Stimulated activated CD8-positive, alpha-beta memory T cell treated with anti-CD3 and anti-CD28 coated beads, Interleukin-4, amount 100 ng/mL, for 1 hour (primary cell): ENCODE measurements at regions not wholly inside any gene's neighbourhood (a gene's known extent, or its start where the extent isn't known, plus 50 kb on each side); places are given as distances from the start of the nearest gene placed in this dataset.
"Not testable (repeated sequence)": the region's sequence is repeated elsewhere in the genome, so short reads cannot be mapped to it uniquely, and the experiment has no call there.

ENCODE experiments used
- DNase-seq, 2 donors: peaks; one replicate each; pipeline ENCODE4 v3.0.0-alpha.2; 2020; ENCODE audit warnings: low read depth in 2 of 2, low spot score in 1 of 2

DNA sequence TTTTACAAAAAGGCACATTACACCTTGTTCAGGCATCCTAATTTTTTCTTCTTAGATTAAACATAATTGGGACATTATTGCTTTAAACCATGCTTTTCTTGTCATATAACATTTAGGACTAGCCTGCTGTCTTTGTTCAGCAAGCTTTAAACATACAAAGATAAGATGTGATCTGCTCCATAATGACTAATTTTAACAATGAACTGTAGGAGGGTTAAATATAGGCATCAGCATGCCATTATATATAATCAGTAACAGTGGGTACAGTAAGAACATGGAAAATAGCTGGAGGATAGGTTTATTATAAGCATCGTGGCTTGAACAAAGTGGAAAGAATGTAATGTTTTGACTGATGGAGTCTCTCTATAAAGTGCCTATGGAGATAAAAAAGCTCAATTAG, 661.7 kb downstream of the SLITRK6 start:
- DNase-seq: no peak

GRCh38 chr13:85132986-85133385, 666.2 kb downstream of the SLITRK6 start:
- DNase-seq: no peak

DNA sequence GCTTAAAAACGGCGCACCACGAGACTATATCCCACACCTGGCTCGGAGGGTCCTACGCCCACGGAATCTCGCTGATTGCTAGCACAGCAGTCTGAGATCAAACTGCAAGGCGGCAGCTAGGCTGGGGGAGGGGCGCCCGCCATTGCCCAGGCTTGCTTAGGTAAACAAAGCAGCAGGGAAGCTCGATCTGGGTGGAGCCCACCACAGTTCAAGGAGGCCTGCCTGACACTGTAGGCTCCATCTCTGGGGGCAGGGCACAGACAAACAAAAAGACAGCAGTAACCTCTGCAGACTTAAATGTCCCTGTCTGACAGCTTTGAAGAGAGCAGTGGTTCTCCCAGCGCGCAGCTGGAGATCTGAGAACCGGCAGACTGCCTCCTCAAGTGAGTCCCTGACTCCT, 675.7 kb downstream of the SLITRK6 start:
- DNase-seq: not testable (repeated sequence)

DNA sequence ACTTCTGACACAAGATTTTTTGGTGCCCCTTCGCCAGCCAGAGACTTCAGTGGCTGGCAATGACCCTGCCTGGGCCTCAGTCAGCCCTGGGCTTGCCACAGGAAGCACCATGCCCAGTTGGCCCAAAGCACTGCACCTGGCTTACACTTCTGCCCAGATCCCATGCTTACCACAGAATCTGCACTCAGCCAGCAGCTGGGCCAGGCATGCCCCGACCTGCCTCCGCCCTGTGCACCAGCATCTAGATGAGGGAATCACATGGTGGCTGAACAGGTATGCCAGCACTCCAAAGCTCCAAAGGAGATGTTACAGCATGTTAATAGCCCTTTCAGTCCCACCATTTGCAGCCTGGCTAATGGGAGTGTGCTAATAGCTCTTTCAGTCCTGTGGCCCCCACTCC, 690.9 kb downstream of the SLITRK6 start:
- no peak for DNase-seq

DNA sequence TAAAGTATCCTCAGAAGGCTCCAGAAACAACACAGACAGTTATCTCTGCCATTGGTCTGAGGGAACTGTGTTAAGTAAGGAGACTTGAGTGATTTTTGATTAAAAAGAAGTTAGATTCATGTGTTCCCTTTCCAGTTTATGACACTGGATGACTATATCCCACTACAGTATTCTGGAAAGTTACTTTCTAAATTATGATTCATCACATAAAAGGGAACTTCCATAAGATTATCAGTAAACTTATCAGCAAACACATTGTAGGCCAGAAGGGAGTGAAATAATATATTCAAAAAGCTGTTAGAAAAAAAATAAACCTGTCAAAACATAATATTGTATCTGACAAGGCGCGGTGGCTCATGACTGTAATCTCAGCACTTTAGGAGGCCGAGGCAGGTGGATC, 700.0 kb downstream of the SLITRK6 start:
- no peak for DNase-seq

- DNase-seq: no peak
Observed at GRCh38 chr13:85095418-85096272, 703.6 kb downstream of the SLITRK6 start.

DNA sequence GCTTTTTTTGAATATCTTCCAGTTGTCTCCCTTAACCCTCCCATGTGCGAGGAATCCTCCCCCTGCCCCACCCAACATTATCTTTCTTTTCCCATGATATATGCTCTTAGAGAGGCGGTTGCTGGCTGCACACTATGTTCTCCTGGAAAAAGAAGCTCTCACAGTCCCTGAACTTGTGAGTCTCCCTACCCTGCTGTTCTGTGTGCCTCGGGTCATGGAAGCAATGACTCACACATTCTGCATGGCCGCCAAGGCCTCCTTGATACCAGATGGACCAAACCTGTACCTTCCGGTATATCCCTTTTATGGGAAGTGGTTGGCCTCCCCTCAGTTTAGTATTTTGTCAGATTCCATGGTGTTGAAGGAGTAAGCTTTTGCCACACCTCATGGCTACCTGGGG, 705.4 kb downstream of the SLITRK6 start:
- no peak for DNase-seq

DNA sequence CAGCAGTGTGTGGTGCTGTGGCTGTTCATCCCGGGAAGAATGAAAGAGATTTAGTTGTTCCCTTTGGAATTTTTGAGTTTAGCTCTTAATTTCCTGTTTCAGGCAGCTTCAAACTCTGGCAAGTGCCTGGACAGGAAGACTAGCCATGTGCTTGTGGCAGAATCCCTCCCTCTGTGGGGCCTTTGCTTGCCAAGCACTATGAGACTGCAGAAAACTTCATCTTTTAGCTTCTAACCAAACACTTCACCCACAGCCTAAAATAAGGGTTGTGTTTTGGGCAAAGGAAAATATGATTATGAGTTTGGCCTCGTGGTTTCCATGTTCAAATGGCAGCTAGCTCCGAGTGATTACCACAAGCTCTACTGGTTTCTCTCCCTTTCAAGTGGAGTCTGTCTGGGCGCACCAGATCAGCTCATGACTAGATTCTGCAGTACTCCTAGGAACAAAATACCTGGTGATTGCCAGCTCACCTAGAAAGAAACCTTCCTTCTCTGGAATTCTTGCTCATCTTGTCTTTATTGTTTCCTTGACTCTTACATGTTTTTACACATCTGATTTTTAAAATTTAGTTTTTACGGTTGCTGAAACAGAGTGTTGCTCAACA, 707.5 kb downstream of the SLITRK6 start:
- DNase-seq: no peak

DNA sequence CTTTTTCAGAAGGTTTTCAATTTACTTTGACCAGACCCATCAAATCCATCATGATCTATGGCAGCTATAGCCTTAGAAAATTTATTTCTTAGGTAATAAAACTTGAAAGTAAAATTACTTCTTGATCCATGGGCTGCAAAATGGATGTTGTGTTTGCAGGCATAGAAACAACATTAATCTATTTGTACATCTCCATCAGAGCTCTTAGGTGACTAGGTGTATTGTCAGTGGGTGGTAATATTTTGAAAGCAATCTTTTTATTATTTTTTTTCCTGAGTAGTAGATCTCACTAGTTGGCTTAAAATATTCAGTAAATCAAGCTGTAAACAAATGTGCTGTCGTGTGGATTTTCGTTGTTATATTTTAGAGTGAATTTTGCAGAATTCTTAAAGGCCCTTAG, 710.0 kb downstream of the SLITRK6 start:
- no peak for DNase-seq

DNA sequence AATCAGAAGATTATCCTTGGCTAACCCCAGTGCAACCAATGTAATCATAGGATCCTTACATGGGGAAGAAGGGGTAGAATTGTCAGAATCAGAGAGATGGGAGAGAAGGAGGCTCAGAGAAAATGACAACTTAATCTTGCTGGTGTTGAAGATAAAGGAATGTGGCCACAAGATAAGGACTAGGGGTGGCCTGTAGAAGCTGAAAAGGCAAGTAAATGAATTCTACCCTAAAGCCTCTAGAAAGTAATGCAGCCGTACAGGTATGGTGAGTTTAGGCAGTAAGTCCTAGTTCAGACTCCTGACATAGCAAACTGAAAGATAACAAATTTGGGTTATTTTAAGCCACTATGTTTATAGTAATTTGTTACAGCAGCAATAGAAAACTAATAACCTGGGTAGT, 718.5 kb downstream of the SLITRK6 start:
- no peak for DNase-seq

DNA sequence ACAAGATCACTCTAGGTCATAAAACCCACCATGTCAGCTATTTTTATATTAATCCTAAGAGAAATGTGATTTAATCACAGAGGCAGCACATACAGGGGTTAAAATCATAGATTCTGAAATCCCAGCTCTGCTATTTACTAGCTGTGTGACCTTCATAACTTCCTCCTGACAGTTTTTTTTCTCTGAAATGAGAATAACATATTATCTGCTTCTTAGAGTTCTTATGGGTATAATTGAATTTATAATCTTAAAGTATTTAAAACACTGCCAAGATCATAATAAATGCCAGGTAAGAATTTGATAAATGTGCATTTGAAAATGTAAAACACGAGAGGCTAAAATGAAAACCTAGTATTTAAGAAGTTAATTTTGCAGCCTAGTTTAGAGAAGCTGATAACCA, 722.9 kb downstream of the SLITRK6 start:
- DNase-seq: no peak

GRCh38 chr13:85074543-85075313, 724.5 kb downstream of the SLITRK6 start:
- no peak for DNase-seq

DNA sequence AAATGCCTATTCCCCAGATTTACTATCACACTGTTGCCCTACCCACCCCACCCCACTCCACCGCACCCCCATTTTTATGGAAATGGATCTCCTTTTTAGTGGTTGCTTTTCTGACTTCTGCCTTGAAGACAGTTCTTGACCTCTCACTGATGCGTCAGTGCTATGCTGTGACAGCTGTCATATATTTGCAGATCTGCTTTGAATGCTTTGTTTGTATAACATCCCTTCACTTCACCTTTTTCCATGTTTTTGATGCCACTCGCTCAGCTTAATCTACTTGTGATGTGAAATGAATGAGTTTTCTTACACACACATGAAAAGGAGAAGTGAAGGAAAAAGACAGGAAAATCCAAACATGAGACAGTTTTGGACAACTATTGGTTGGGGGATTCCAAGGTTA, 731.0 kb downstream of the SLITRK6 start:
- no peak for DNase-seq

- no peak for DNase-seq
Observed at GRCh38 chr13:85040215-85040614, 759.0 kb downstream of the SLITRK6 start.

GRCh38 chr13:85031771-85032170, 767.4 kb downstream of the SLITRK6 start:
- DNase-seq: no peak

DNA sequence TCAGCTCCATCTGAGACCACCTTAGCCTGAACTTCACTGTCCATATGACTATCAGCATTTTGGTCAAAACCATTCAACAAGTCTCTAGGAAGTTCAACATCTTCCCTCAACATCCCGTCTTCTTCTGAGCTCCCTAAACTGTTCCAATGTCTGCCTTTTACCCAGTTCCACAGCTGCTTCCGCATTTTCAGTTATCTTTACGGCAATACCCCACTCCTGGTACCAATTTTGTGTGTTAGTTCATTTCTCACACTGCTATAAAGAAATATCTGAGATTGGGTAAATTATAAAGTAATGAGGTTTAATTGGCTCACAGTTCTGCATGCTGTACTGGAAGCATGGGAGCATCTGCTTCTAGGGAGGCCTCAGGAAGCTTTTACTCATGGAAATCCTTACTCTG, 771.2 kb downstream of the SLITRK6 start:
- DNase-seq: no peak

DNA sequence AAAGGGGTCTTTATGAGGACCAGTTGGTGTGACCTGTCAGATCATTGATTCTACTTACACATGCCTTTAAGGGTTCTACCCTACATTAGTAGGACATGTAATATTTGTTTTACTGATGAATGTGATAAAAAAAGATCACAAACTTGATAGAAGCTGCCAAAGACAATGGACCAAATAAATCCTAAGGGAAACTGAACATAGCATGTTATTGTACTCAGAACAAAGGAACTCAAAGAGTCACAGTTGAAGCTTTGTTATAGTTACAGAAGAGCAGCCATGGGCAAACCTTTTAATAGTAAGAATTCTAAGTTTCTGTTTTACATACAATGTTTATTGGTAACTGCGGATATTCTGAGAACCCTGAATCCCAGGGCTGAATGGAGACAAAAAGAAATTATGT, 780.1 kb downstream of the SLITRK6 start:
- DNase-seq: no peak

- no peak for DNase-seq
Observed at GRCh38 chr13:85013006-85013405, 786.2 kb downstream of the SLITRK6 start.

- DNase-seq: no peak
Observed at GRCh38 chr13:85009447-85009846, 789.8 kb downstream of the SLITRK6 start.

GRCh38 chr13:84999252-84999651, 800.0 kb downstream of the SLITRK6 start:
- DNase-seq: no peak

DNA sequence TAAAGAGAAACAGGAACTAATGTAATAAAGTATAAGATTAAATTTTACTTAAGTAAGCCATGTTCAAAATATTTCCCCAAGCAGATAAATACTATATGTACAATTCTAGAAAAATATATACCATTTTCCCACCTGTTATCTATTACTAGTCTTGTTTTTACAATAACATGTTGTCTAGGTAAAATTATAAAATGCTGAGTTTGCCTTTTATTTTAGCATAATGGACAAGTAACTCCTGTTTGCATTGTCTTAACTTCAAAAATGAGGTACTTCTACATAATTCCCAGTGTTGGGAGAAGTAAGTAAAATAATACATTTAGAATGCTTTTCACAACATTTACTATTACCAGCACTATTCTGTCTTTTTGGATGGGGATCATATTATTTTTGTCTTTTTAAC, 800.5 kb downstream of the SLITRK6 start:
- no peak for DNase-seq

DNA sequence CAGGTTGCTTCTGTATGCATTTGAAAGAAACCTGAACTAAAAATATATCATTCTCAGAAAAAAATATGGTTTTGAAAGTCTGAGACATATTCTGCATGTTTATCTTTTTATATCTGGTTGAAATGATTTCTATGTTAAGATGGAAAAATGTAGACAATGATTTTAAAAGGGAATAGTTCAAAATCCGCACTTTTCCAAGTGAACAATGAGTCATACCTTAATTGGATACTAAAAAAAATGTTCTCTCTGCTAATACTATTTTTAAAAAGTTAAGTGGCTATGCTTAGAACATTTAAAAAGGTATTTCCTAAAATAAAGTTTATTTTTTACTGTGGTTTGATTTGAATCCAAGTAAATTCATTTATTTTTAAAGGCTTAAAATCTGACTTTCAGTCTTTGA, 801.4 kb downstream of the SLITRK6 start:
- no peak for DNase-seq
